ENCODE measurements at regions not wholly inside any gene's neighbourhood (a gene's known extent, or its start where the extent isn't known, plus 50 kb on each side); places are given as distances from the start of the nearest gene placed in this dataset.

DNA sequence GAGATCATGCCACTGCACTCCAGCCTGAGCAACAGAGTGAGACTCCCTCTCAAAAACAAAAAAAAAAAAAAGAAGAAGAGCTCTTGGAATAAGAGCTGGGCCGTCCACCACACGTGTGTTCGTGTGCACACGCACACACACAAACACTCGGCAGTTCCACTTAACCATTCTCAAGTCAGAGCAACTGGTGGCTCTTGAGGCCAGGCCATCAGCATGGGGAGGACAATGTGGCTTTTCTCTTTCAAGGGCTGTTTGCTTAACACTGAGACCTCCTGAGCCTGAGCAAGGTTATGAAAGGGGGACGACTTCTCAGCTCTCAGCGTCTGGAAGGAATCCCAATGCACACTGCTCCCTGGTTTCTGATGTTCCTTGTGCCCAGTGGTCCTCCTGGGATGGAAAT is 444.9 kb downstream of the SOX9 start:
- no peak for TF ChIP-seq EZH2 (optimal IDR thresholded peaks at IDR 0.05; ENCODE audit: low read depth, low read length)
- TF ChIP-seq, protein P1, sequence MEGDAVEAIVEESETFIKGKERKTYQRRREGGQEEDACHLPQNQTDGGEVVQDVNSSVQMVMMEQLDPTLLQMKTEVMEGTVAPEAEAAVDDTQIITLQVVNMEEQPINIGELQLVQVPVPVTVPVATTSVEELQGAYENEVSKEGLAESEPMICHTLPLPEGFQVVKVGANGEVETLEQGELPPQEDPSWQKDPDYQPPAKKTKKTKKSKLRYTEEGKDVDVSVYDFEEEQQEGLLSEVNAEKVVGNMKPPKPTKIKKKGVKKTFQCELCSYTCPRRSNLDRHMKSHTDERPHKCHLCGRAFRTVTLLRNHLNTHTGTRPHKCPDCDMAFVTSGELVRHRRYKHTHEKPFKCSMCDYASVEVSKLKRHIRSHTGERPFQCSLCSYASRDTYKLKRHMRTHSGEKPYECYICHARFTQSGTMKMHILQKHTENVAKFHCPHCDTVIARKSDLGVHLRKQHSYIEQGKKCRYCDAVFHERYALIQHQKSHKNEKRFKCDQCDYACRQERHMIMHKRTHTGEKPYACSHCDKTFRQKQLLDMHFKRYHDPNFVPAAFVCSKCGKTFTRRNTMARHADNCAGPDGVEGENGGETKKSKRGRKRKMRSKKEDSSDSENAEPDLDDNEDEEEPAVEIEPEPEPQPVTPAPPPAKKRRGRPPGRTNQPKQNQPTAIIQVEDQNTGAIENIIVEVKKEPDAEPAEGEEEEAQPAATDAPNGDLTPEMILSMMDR (IDR thresholded peaks at IDR 0.05; ENCODE audit: low read length): no peak
- TF ChIP-seq EZH2phosphoT487 (IDR thresholded peaks at IDR 0.05; ENCODE audit: low read length): no peak
